ENCODE measurements at regions not wholly inside any gene's neighbourhood (a gene's known extent, or its start where the extent isn't known, plus 50 kb on each side); places are given as distances from the start of the nearest gene placed in this dataset.

DNA sequence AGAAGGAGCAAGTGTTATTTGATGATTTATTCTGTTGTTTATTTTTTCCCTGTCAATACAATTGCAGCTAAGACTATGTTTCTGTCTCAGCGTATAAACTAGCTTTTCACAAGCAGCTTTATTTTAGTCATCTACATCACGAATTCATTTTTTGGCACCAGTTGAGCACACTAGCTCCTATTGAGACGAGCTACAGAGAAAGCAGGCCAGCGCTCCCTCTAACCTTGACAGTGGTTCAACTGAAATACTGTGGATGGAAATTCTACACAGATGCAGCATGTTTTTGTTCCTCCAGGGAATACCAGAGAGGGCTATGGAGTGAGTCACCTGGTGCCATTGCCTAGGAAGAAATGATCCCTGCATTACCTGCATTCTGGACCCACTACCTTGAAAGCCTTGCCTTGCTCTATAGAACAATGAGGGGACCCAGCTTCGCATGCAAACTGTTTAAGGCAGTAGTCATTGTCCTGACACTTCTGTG, 108.2 kb upstream of the ARHGAP42 start:
- no peak overlapping the region for H3K4me3 ChIP-seq (ENCODE audit: low read length)
- no peaks in the 10 kb centered on the region for H3K36me3 ChIP-seq (ENCODE audit: control insufficient read depth, insufficient read depth, low read length)
- DNase-seq (ENCODE audit: low read depth, low spot score): no peak
- no peaks in the 10 kb centered on the region for H3K9me3 ChIP-seq (ENCODE audit: control insufficient read depth, insufficient read depth, low read length)
- H3K4me1 ChIP-seq (ENCODE audit: control insufficient read depth, insufficient read depth, low read length): no peaks in the 10 kb centered on the region
- no peaks in the 10 kb centered on the region for H3K27me3 ChIP-seq (ENCODE audit: control insufficient read depth, insufficient read depth, low read length)
- WGBS (ENCODE audit: insufficient coverage, insufficient read length): no CpG with 5 or more reads among the region's 5 CpGs
- H3K27ac ChIP-seq (ENCODE audit: low read length): no peak overlapping the region

DNA sequence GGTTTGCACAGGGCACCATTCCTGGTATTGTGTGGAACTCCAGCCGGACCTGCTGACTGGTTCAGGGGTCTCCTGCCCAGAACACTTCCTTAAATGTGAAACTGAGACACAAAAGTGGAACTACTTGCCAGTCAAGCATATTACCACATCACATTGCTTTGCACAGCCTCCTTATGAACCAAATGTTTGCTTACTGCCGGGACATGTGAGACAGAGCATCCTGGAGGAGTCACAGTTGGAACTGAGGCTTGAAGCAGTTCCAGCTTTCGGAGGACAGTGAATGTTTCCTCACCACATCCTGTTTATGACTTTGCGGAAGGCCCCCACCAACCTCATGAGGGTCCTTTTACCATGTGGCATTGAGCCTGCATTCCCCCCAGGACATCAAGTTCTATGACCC, 105.8 kb upstream of the ARHGAP42 start:
- H3K36me3 ChIP-seq (ENCODE audit: control insufficient read depth, insufficient read depth, low read length): no peaks in the 10 kb centered on the region
- no peaks in the 10 kb centered on the region for H3K9me3 ChIP-seq (ENCODE audit: control insufficient read depth, insufficient read depth, low read length)
- no peak overlapping the region for H3K27ac ChIP-seq (ENCODE audit: low read length)
- no peak overlapping the region for H3K4me3 ChIP-seq (ENCODE audit: low read length)
- WGBS (ENCODE audit: insufficient coverage, insufficient read length): no CpG with 5 or more reads among the region's 4 CpGs
- H3K27me3 ChIP-seq (ENCODE audit: control insufficient read depth, insufficient read depth, low read length): no peaks in the 10 kb centered on the region
- H3K4me1 ChIP-seq (ENCODE audit: control insufficient read depth, insufficient read depth, low read length): no peaks in the 10 kb centered on the region
- no peak for DNase-seq (ENCODE audit: low read depth, low spot score)

DNA sequence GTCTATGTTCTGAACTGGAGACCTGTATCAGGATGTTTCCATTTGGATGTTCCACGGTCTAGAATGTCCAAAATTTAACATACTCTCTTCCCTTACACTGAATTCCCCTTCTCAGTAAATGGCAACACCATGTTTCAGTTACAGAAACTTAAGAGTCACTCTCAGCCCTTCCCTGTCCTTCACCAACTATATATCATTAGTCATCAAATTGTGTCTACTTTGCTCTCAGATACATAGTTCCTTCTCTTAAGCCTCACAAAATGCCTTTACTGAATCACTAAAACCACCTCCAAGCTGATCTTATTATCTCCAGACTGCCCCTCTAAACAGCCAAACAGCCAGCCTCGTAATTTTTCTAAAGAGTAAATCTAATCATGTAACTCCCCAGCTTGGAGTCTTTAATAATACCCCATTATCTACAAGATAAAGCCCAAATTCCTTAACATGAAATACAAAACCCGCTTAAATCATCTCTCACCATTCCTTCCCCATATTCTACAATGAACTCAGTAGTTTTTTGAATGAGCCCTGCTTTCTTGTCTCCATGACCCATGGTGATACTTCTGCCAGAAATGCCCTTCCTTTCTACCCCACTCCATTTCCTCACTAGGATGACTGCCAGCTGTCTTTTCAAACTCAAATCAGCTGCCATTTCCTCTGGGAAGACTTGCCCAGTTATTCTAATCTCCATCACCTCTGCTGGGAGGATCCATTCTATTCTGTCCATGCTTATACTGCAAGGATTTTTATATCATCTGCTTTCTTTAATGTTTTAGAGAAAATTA, 102.7 kb upstream of the ARHGAP42 start:
- whole genome bisulfite sequencing (ENCODE audit: insufficient coverage, insufficient read length): 100% methylated on average over 1 of the region's 3 CpGs
- Histone ChIP-seq H3K4me1 (ENCODE audit: control insufficient read depth, insufficient read depth, low read length) (no peaks in the 10 kb centered on the region), H3K27me3 (ENCODE audit: control insufficient read depth, insufficient read depth, low read length) (no peaks in the 10 kb centered on the region), H3K36me3 (ENCODE audit: control insufficient read depth, insufficient read depth, low read length) (no peaks in the 10 kb centered on the region), H3K4me3 (ENCODE audit: low read length) (no peak overlapping the region), H3K9me3 (ENCODE audit: control insufficient read depth, insufficient read depth, low read length) (no peaks in the 10 kb centered on the region), H3K27ac (ENCODE audit: low read length) (no peak overlapping the region)
- DNase-seq (ENCODE audit: low read depth, low spot score): no peak

DNA sequence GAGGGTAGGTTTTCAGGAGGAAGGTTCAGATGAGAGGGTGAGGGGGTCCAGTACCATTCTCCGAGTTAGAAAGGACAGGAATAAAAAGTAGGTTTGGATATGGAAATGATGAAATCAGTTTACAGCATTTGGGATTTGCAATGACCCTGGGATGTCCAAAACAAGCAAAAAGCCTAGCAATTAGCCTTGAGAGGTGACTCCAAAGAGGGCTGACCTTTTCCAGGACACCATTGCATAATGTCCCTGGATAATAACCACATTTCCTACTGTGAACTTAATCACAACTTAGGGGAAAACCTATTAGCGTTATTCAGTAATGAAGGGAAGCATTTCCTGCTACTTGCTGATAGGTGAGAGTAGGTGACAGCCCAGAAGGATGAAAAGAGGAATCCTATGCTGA, 101.4 kb upstream of the ARHGAP42 start:
- WGBS (ENCODE audit: insufficient coverage, insufficient read length): no CpG with 5 or more reads among the region's 2 CpGs
- H3K27ac ChIP-seq (ENCODE audit: low read length): no peak overlapping the region

GRCh38 chr11:100586361-100587101, 100.6 kb upstream of the ARHGAP42 start:
- H3K4me1 ChIP-seq (ENCODE audit: control insufficient read depth, insufficient read depth, low read length): no peaks in the 10 kb centered on the region
- no peak overlapping the region for H3K27ac ChIP-seq (ENCODE audit: low read length)
- no peak for DNase-seq (ENCODE audit: low read depth, low spot score)
- H3K27me3 ChIP-seq (ENCODE audit: control insufficient read depth, insufficient read depth, low read length): no peaks in the 10 kb centered on the region
- no CpG with 5 or more reads among the region's 2 CpGs for WGBS (ENCODE audit: insufficient coverage, insufficient read length)
- no peak overlapping the region for H3K4me3 ChIP-seq (ENCODE audit: low read length)
- no peaks in the 10 kb centered on the region for H3K36me3 ChIP-seq (ENCODE audit: control insufficient read depth, insufficient read depth, low read length)
- no peaks in the 10 kb centered on the region for H3K9me3 ChIP-seq (ENCODE audit: control insufficient read depth, insufficient read depth, low read length)

More for the DNA sequence above, 101.4 kb upstream of the ARHGAP42 start:
- DNase-seq (ENCODE audit: low read depth, low spot score): no peak
- no peak overlapping the region for H3K4me3 ChIP-seq (ENCODE audit: low read length)
- no peaks in the 10 kb centered on the region for H3K9me3 ChIP-seq (ENCODE audit: control insufficient read depth, insufficient read depth, low read length)
- no peaks in the 10 kb centered on the region for H3K27me3 ChIP-seq (ENCODE audit: control insufficient read depth, insufficient read depth, low read length)
- no peaks in the 10 kb centered on the region for H3K36me3 ChIP-seq (ENCODE audit: control insufficient read depth, insufficient read depth, low read length)
- H3K4me1 ChIP-seq (ENCODE audit: control insufficient read depth, insufficient read depth, low read length): no peaks in the 10 kb centered on the region

GRCh38 chr11:100592619-100593260, 94.3 kb upstream of the ARHGAP42 start:
- Histone ChIP-seq H3K4me1 (ENCODE audit: control insufficient read depth, insufficient read depth, low read length) (no peaks in the 10 kb centered on the region), H3K27ac (ENCODE audit: low read length) (no peak overlapping the region), H3K27me3 (ENCODE audit: control insufficient read depth, insufficient read depth, low read length) (no peaks in the 10 kb centered on the region), H3K36me3 (ENCODE audit: control insufficient read depth, insufficient read depth, low read length) (no peaks in the 10 kb centered on the region), H3K4me3 (ENCODE audit: low read length) (no peak overlapping the region), H3K9me3 (ENCODE audit: control insufficient read depth, insufficient read depth, low read length) (no peaks in the 10 kb centered on the region)
- no CpG with 5 or more reads among the region's 6 CpGs for WGBS (ENCODE audit: insufficient coverage, insufficient read length)
- no peak for DNase-seq (ENCODE audit: low read depth, low spot score)

GRCh38 chr11:100593291-100593690, 93.8 kb upstream of the ARHGAP42 start:
- no peak for DNase-seq (ENCODE audit: low read depth, low spot score)
- Histone ChIP-seq H3K4me1 (ENCODE audit: control insufficient read depth, insufficient read depth, low read length) (no peaks in the 10 kb centered on the region), H3K27ac (ENCODE audit: low read length) (no peak overlapping the region), H3K9me3 (ENCODE audit: control insufficient read depth, insufficient read depth, low read length) (no peaks in the 10 kb centered on the region), H3K36me3 (ENCODE audit: control insufficient read depth, insufficient read depth, low read length) (no peaks in the 10 kb centered on the region), H3K27me3 (ENCODE audit: control insufficient read depth, insufficient read depth, low read length) (no peaks in the 10 kb centered on the region), H3K4me3 (ENCODE audit: low read length) (no peak overlapping the region)
- WGBS (ENCODE audit: insufficient coverage, insufficient read length): no CpG with 5 or more reads among the region's 2 CpGs

- Histone ChIP-seq H3K27ac (ENCODE audit: low read length) (no peak overlapping the region), H3K36me3 (ENCODE audit: control insufficient read depth, insufficient read depth, low read length) (no peaks in the 10 kb centered on the region), H3K27me3 (ENCODE audit: control insufficient read depth, insufficient read depth, low read length) (no peaks in the 10 kb centered on the region), H3K9me3 (ENCODE audit: control insufficient read depth, insufficient read depth, low read length) (no peaks in the 10 kb centered on the region), H3K4me1 (ENCODE audit: control insufficient read depth, insufficient read depth, low read length) (no peaks in the 10 kb centered on the region), H3K4me3 (ENCODE audit: low read length) (no peak overlapping the region)
- no CpG with 5 or more reads among the region's 3 CpGs for WGBS (ENCODE audit: insufficient coverage, insufficient read length)
- DNase-seq (ENCODE audit: low read depth, low spot score): no peak
These were observed 92.8 kb upstream of the ARHGAP42 start for GRCh38 chr11:100594320-100594719.

- no peak overlapping the region for H3K27ac ChIP-seq (ENCODE audit: low read length)
- no peaks in the 10 kb centered on the region for H3K36me3 ChIP-seq (ENCODE audit: control insufficient read depth, insufficient read depth, low read length)
- no peak for DNase-seq (ENCODE audit: low read depth, low spot score)
- no peak overlapping the region for H3K4me3 ChIP-seq (ENCODE audit: low read length)
- H3K9me3 ChIP-seq (ENCODE audit: control insufficient read depth, insufficient read depth, low read length): no peaks in the 10 kb centered on the region
- H3K4me1 ChIP-seq (ENCODE audit: control insufficient read depth, insufficient read depth, low read length): no peaks in the 10 kb centered on the region
- no peaks in the 10 kb centered on the region for H3K27me3 ChIP-seq (ENCODE audit: control insufficient read depth, insufficient read depth, low read length)
- no CpG with 5 or more reads among the region's 1 CpG for WGBS (ENCODE audit: insufficient coverage, insufficient read length)
These were observed 86.1 kb upstream of the ARHGAP42 start for GRCh38 chr11:100600941-100601340.

DNA sequence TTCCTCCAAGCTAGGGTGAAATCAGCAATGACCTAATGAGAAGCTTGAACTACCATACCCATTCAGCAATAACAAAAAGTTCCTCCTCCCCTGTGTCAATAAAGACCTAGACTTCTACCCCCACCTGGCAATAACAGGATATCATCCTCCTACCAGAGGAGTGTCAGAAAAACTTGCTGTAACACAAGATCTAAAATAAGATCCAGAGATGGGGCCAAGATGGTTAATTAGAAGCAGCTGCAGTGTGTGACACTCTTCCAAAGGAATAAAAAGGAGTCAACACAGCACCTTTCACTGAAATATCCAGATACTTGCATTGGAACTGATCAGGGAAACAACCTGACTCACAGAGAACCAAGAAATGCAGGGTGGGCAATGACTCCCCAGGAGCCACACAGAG, 84.4 kb upstream of the ARHGAP42 start:
- H3K4me3 ChIP-seq (ENCODE audit: low read length): no peak overlapping the region
- DNase-seq (ENCODE audit: low read depth, low spot score): no peak
- no peaks in the 10 kb centered on the region for H3K27me3 ChIP-seq (ENCODE audit: control insufficient read depth, insufficient read depth, low read length)
- H3K4me1 ChIP-seq (ENCODE audit: control insufficient read depth, insufficient read depth, low read length): no peaks in the 10 kb centered on the region
- no peak overlapping the region for H3K27ac ChIP-seq (ENCODE audit: low read length)
- H3K36me3 ChIP-seq (ENCODE audit: control insufficient read depth, insufficient read depth, low read length): no peaks in the 10 kb centered on the region
- H3K9me3 ChIP-seq (ENCODE audit: control insufficient read depth, insufficient read depth, low read length): no peaks in the 10 kb centered on the region

Measured in iPS DF 6.9 (cell line).